ENCODE measurements at regions not wholly inside any gene's neighbourhood (a gene's known extent, or its start where the extent isn't known, plus 50 kb on each side); places are given as distances from the start of the nearest gene placed in this dataset.

DNA sequence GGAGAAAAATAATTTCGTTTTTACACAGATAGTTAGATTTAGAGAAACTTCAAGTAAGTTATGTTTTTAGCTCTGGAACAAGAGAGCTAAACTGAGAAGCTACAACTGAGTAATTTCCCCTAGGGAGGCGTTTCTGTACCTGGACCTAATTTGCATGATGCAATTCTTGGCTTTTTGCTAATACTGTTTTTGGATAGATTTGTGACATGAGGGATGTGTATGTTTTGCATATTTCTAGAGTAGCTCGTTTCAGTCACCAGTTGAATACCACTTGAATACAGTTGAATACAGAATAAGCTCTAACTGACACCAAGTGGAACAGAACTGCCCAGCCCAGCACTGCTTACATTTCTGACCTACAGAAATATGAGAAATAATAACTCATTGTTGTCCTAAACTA, 1227.9 kb upstream of the SPRY2 start:
- H3K27me3 ChIP-seq (ENCODE audit: control insufficient read depth, insufficient read depth, low read length), result no peaks in the 10 kb centered on the region
- no peak overlapping the region for H3K4me3 ChIP-seq (ENCODE audit: low read length in 3 of 3)
- no peaks in the 10 kb centered on the region for H3K4me1 ChIP-seq (ENCODE audit: control insufficient read depth in 2 of 3, insufficient read depth in 2 of 3, low read depth in 1 of 3, low read length in 3 of 3)
- H3K9me3 ChIP-seq (ENCODE audit: control insufficient read depth in 2 of 3, insufficient read depth in 1 of 3, low read length in 3 of 3), result no peaks in the 10 kb centered on the region
- H3K9ac ChIP-seq (ENCODE audit: low read length in 3 of 3), result no peak overlapping the region
- DNase-seq, result no peak
- H3K36me3 ChIP-seq (ENCODE audit: control insufficient read depth in 2 of 3, insufficient read depth in 3 of 3, low read length in 3 of 3), result no peaks in the 10 kb centered on the region
- TF ChIP-seq, protein P1, sequence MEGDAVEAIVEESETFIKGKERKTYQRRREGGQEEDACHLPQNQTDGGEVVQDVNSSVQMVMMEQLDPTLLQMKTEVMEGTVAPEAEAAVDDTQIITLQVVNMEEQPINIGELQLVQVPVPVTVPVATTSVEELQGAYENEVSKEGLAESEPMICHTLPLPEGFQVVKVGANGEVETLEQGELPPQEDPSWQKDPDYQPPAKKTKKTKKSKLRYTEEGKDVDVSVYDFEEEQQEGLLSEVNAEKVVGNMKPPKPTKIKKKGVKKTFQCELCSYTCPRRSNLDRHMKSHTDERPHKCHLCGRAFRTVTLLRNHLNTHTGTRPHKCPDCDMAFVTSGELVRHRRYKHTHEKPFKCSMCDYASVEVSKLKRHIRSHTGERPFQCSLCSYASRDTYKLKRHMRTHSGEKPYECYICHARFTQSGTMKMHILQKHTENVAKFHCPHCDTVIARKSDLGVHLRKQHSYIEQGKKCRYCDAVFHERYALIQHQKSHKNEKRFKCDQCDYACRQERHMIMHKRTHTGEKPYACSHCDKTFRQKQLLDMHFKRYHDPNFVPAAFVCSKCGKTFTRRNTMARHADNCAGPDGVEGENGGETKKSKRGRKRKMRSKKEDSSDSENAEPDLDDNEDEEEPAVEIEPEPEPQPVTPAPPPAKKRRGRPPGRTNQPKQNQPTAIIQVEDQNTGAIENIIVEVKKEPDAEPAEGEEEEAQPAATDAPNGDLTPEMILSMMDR (IDR thresholded peaks at IDR 0.05; ENCODE audit: borderline replicate concordance, extremely low read depth, insufficient read depth), result no peak
- intact Hi-C loops (cut with DNase I), result no loop called here
- no peak for FAIRE-seq
- no peak overlapping the region for H3K27ac ChIP-seq (ENCODE audit: low read depth in 2 of 2, low read length in 2 of 2)

DNA sequence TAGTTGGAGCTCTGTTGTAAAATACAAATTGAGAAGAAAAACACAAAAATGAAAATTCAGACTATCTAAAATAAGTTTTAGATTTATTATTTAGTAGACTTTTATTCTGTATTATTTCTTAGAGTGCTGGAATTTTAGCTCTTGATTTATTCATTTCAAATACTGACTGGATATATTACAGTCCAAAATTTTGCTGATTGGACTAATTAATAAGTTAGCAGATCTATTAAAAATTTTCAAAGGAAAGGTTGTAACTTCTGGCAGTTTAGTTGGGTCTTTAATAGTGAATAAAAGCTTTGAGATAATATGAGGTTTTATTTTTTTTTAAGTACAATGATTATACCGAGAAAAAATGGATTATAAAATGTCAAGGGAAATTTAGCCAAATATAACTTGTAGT, 1224.9 kb upstream of the SPRY2 start:
- Histone ChIP-seq H3K27me3 (ENCODE audit: control insufficient read depth, insufficient read depth, low read length) (no peaks in the 10 kb centered on the region), H3K9me3 (ENCODE audit: control insufficient read depth in 2 of 3, insufficient read depth in 1 of 3, low read length in 3 of 3) (no peaks in the 10 kb centered on the region), H3K4me3 (ENCODE audit: low read length in 3 of 3) (no peak overlapping the region), H3K4me1 (ENCODE audit: control insufficient read depth in 2 of 3, insufficient read depth in 2 of 3, low read depth in 1 of 3, low read length in 3 of 3) (no peaks in the 10 kb centered on the region), H3K9ac (ENCODE audit: low read length in 3 of 3) (no peak overlapping the region), H3K36me3 (ENCODE audit: control insufficient read depth in 2 of 3, insufficient read depth in 3 of 3, low read length in 3 of 3) (no peaks in the 10 kb centered on the region), H3K27ac (ENCODE audit: low read depth in 2 of 2, low read length in 2 of 2) (no peak overlapping the region)
- intact Hi-C loops (cut with DNase I), result no loop called here
- no peak for DNase-seq
- FAIRE-seq, result peak; percentile 21
- TF ChIP-seq, protein P1 (IDR thresholded peaks at IDR 0.05; ENCODE audit: borderline replicate concordance, extremely low read depth, insufficient read depth), result no peak

DNA sequence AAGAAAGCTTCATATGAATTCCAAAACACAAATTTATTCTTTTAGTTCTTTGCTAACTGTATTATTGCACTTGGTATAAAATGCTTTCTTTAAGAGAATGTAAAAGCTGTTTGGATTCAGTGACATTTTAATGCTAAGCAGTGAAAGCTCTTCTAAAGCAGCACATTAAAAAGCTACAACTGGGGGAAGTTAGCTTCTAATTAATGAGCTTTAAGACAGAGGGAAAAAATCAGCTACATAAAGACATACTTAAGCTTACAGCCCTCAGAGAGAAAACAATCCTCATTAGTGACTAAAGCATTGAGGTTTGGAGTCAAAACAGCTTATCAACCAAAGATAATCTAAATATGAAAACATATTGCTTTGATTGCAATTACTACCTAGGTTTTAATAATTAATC, 1222.2 kb upstream of the SPRY2 start:
- intact Hi-C loops (cut with DNase I), result no loop called here
- TF ChIP-seq, protein P1 (IDR thresholded peaks at IDR 0.05; ENCODE audit: borderline replicate concordance, extremely low read depth, insufficient read depth), result no peak
- Histone ChIP-seq H3K4me1 (ENCODE audit: control insufficient read depth in 2 of 3, insufficient read depth in 2 of 3, low read depth in 1 of 3, low read length in 3 of 3) (no peaks in the 10 kb centered on the region), H3K9me3 (ENCODE audit: control insufficient read depth in 2 of 3, insufficient read depth in 1 of 3, low read length in 3 of 3) (no peaks in the 10 kb centered on the region), H3K27me3 (ENCODE audit: control insufficient read depth, insufficient read depth, low read length) (no peaks in the 10 kb centered on the region), H3K9ac (ENCODE audit: low read length in 3 of 3) (no peak overlapping the region), H3K4me3 (ENCODE audit: low read length in 3 of 3) (no peak overlapping the region), H3K27ac (ENCODE audit: low read depth in 2 of 2, low read length in 2 of 2) (no peak overlapping the region), H3K36me3 (ENCODE audit: control insufficient read depth in 2 of 3, insufficient read depth in 3 of 3, low read length in 3 of 3) (no peaks in the 10 kb centered on the region)
- no peak for FAIRE-seq
- peak in 2 of 5 donors; percentile 42 to 85 for DNase-seq

DNA sequence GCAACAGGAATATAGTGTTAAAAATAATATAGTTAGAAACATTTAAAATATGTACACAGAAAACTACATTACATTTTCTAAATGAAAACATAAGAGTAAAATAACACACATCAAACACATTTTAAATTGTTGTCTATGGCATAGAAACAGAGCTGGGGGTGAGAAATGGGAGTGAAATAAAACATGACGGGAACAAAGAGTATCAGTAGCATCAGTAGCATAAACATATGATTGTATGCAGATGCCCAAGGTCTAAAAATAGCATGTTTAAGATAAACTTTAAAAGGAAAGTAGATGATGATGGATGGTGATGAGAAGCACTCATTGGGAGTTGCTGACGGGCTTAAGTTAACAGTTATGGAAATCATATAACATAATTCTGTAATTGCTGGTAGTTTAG, 1221.7 kb upstream of the SPRY2 start:
- FAIRE-seq, result no peak
- TF ChIP-seq, protein P1 (IDR thresholded peaks at IDR 0.05; ENCODE audit: borderline replicate concordance, extremely low read depth, insufficient read depth), result no peak

More for the DNA sequence above, 1221.7 kb upstream of the SPRY2 start:
- Histone ChIP-seq H3K4me3 (ENCODE audit: low read length in 3 of 3) (no peak overlapping the region), H3K9ac (ENCODE audit: low read length in 3 of 3) (no peak overlapping the region), H3K36me3 (ENCODE audit: control insufficient read depth in 2 of 3, insufficient read depth in 3 of 3, low read length in 3 of 3) (no peaks in the 10 kb centered on the region), H3K9me3 (ENCODE audit: control insufficient read depth in 2 of 3, insufficient read depth in 1 of 3, low read length in 3 of 3) (no peaks in the 10 kb centered on the region), H3K27ac (ENCODE audit: low read depth in 2 of 2, low read length in 2 of 2) (no peak overlapping the region), H3K27me3 (ENCODE audit: control insufficient read depth, insufficient read depth, low read length) (no peaks in the 10 kb centered on the region), H3K4me1 (ENCODE audit: control insufficient read depth in 2 of 3, insufficient read depth in 2 of 3, low read depth in 1 of 3, low read length in 3 of 3) (no peaks in the 10 kb centered on the region)
- DNase-seq, result no peak
- intact Hi-C loops (cut with DNase I), result no loop called here
